ENCODE measurements at regions not wholly inside any gene's neighbourhood (a gene's known extent, or its start where the extent isn't known, plus 50 kb on each side); places are given as distances from the start of the nearest gene placed in this dataset.
"Not testable (repeated sequence)": the region's sequence is repeated elsewhere in the genome, so short reads cannot be mapped to it uniquely, and the experiment has no call there.

GRCh38 chr2:224650815-224651439, 65.2 kb downstream of the CCDC195 start:
- DNase-seq = peak; percentile 20 to 81 (median 27)

- DNase-seq = not testable (repeated sequence)
These were observed 62.5 kb upstream of the CUL3 start for GRCh38 chr2:224647684-224648083.

- DNase-seq = peak in 2 of 3 experiments; percentile 14 to 50
These were observed 61.2 kb upstream of the CUL3 start for GRCh38 chr2:224646242-224646846.

GRCh38 chr2:224645722-224646121, 60.6 kb upstream of the CUL3 start:
- peak in 2 of 3 experiments; percentile 19 to 63 for DNase-seq

GRCh38 chr2:224640679-224641078, 55.5 kb upstream of the CUL3 start:
- DNase-seq = no peak

- DNase-seq = peak in 1 of 3 experiments; percentile 6
These were observed 53.2 kb upstream of the CUL3 start for GRCh38 chr2:224638301-224638823.

Measured in NCI-H1417 (cell line).